HG03039 (cell line): ENCODE measurements at regions not wholly inside any gene's neighbourhood (a gene's known extent, or its start where the extent isn't known, plus 50 kb on each side); places are given as distances from the start of the nearest gene placed in this dataset.
A peak's percentile ranks its signal among the peaks of the same experiment; 100 is the strongest.

Source experiments
- ATAC-seq: cut with Tn5 transposase; IDR thresholded peaks from one replicate; pipeline ENCODE4 v1.9.1; 2021; ENCODE audit warnings: mild to moderate bottlenecking, moderate library complexity; ENCODE audit not compliant: unreplicated experiment

- ATAC-seq: no peak
Measured at GRCh38 chr3:190722181-190722905, 140.2 kb downstream of the GMNC start.

- peak; percentile 87 for ATAC-seq
Measured at GRCh38 chr3:190721330-190721729, 141.2 kb downstream of the GMNC start.

GRCh38 chr3:190718671-190719070 is 143.8 kb downstream of the GMNC start:
- no peak for ATAC-seq

- ATAC-seq: no peak
Measured at GRCh38 chr3:190718097-190718496, 144.4 kb downstream of the GMNC start.

- ATAC-seq: no peak
Measured at GRCh38 chr3:190716961-190717360, 145.5 kb downstream of the GMNC start.

GRCh38 chr3:190716211-190716610 is 146.3 kb downstream of the GMNC start:
- ATAC-seq: no peak

GRCh38 chr3:190710723-190711122 is 151.8 kb downstream of the GMNC start:
- ATAC-seq: no peak

GRCh38 chr3:190709351-190709773 is 153.1 kb downstream of the GMNC start:
- no peak for ATAC-seq
